Calu3 (cell line): ENCODE measurements at regions not wholly inside any gene's neighbourhood (a gene's known extent, or its start where the extent isn't known, plus 50 kb on each side); places are given as distances from the start of the nearest gene placed in this dataset.

ENCODE experiments used
- BruUV-seq: library from RNA; stranded (reverse); fragments of 400-500 nt; replicated peaks from 2 replicates; lab custom pipeline; 2021; lab: Mats Ljungman, UMichigan
- CTCF ChIA-PET: fragments of 300-600 bp; sonication (Branson Sonifier 250); formaldehyde crosslinking; loops from one replicate; lab custom pipeline; 2022; ENCODE audit warnings: antibody characterized with exemption; lab: Charles Lee
- DNase-seq: peaks from one replicate; pipeline ENCODE4 v3.0.0; 2022
- H3K27ac Mint-ChIP-seq: one replicate; pipeline ENCODE4 v1.8.0; 2022; ENCODE audit warnings: mixed read lengths; ENCODE audit not compliant: unreplicated experiment
- H3K27me3 Mint-ChIP-seq: one replicate; pipeline ENCODE4 v1.8.0; 2022; ENCODE audit warnings: mixed read lengths; ENCODE audit not compliant: unreplicated experiment
- H3K36me3 Mint-ChIP-seq: one replicate; pipeline ENCODE4 v1.8.0; 2022; ENCODE audit warnings: mild to moderate bottlenecking, moderate library complexity, mixed read lengths; ENCODE audit not compliant: insufficient read depth, unreplicated experiment
- H3K4me1 Mint-ChIP-seq: one replicate; pipeline ENCODE4 v1.8.0; 2022; ENCODE audit warnings: mild to moderate bottlenecking, low read depth, mixed read lengths; ENCODE audit not compliant: unreplicated experiment
- H3K4me3 Mint-ChIP-seq: one replicate; pipeline ENCODE4 v1.8.0; 2022; ENCODE audit warnings: mild to moderate bottlenecking, low read depth, moderate library complexity, mixed read lengths; ENCODE audit not compliant: unreplicated experiment
- H3K9me3 Mint-ChIP-seq: one replicate; pipeline ENCODE4 v1.8.0; 2022; ENCODE audit warnings: low read depth, mixed read lengths; ENCODE audit not compliant: unreplicated experiment
- CTCF ChIP-seq: fragments of 200-600 bp; IDR thresholded peaks from one replicate; pipeline ENCODE4 v1.8.0; 2022; ENCODE audit warnings: antibody characterized with exemption; ENCODE audit not compliant: unreplicated experiment
- intact Hi-C: fragments of 100-400 bp; cut with micrococcal nuclease; formaldehyde crosslinking; loops from one replicate; pipeline ENCODE4 v1.10.0; 2022; ENCODE audit not compliant: unreplicated experiment

DNA sequence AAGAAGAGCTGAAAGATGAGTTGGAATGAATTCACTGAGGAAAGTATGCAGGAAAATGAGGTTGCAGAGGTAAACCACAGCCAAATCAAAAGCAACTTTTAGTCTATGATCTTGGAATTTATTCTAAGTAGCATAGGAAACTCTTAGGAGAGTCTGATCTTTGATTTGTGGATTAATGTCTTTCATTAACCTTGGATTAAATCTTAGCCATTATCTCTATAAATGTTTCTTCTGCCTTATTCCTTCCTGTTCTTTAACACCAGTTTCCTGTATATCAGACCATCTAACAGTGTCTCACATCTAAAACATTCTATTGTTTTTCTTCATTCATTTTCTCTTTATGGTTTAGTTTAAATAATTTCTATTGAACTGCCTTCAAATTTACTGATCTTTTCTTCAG, 187.2 kb upstream of the ANKRD55 start:
- Mint-ChIP-seq H3K4me1 (peaks cover 40% of the 10 kb centered on the region), H3K27ac (no peak overlapping the region), H3K27me3 (no peaks in the 10 kb centered on the region), H3K36me3 (peaks cover 11% of the 10 kb centered on the region), H3K9me3 (peaks cover 10% of the 10 kb centered on the region), H3K4me3 (no peak overlapping the region)
- BruUV-seq = no TSS peak
- CTCF ChIA-PET = no interaction called here
- no peak for DNase-seq
- intact Hi-C loops = loop anchor here (10.0 kb wide), 1 partner anchor 414 kb away; no protein-coding TSS in a partner anchor
- TF ChIP-seq CTCF = no peak

DNA sequence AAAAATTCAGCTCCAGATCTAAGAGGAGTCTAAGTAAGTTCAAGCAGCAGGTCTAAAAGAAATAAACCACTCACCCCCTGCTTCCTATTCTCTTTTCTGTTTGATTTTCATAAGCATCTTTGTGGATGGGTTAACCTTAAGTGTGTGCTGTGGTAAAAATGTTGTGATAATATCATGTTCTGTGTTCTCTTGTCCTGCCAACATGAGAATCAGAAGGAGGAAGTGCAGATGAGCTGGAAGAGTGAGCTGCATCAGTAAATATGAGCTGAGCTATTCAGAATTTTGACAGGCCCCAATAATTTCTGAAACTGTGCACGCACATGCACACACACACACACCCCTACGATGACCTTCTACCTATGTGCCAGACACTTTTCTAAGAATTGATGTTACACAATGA, 186.5 kb upstream of the ANKRD55 start:
- H3K9me3 Mint-ChIP-seq = peaks cover 10% of the 10 kb centered on the region
- TF ChIP-seq CTCF = no peak
- CTCF ChIA-PET = interaction anchor here (0.5 kb wide), 1 partner anchor 177 kb away, joined by 3 read pairs; no protein-coding TSS in a partner anchor
- intact Hi-C loops = loop anchor here (10.0 kb wide), 1 partner anchor 415 kb away; no protein-coding TSS in a partner anchor
- no peak overlapping the region for H3K4me3 Mint-ChIP-seq
- no peak overlapping the region for H3K27ac Mint-ChIP-seq
- no peaks in the 10 kb centered on the region for H3K27me3 Mint-ChIP-seq
- H3K36me3 Mint-ChIP-seq = peaks cover 11% of the 10 kb centered on the region
- H3K4me1 Mint-ChIP-seq = peaks cover 47% of the 10 kb centered on the region
- no TSS peak for BruUV-seq
- DNase-seq = no peak

DNA sequence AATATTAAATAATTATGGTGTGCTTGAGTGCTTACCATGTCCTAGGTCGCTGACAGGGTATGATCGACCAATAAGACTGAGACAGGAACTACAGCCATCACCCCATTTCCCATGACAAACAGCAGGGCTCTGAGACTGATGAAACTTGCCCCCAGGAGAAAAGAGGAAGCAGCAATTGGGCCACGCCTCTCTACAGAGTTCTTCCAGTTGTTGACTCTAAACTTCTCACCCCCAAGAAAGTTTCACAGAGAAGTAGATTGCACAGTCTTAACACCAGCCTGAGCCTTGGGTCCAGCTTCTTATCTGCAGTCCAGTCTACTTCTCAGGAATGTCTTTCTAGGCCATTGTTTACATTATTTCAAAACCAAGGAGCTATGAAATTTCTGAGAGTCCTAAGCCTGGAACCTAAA, 182.2 kb upstream of the ANKRD55 start:
- no TSS peak for BruUV-seq
- intact Hi-C loops = no loop called here

DNA sequence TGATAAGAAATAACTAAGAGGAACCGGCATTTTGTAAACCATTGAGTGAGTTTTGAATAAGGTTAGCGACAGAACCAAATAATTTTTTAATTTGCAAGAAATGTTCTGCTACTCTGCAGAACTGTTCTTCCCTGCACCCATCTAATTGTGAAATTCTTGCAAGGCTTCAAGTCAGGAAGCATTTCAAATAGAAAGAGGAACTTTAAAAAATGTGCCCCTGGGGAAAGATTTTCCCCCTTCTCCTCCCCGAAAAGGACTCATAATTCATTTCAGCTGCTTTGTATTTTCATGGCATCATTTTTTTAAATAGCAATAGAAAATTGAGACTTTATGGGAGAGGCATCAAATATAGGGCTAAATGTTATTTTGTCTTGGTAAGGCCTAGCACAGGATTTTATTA, 180.9 kb upstream of the ANKRD55 start:
- H3K27ac Mint-ChIP-seq = no peak overlapping the region
- H3K4me3 Mint-ChIP-seq = no peak overlapping the region
- H3K27me3 Mint-ChIP-seq = no peaks in the 10 kb centered on the region
- H3K4me1 Mint-ChIP-seq = peaks cover 53% of the 10 kb centered on the region
- H3K36me3 Mint-ChIP-seq = no peaks in the 10 kb centered on the region
- BruUV-seq = no TSS peak
- DNase-seq = no peak
- CTCF ChIA-PET = interaction anchor here (0.7 to 0.9 kb wide), 3 partner anchors 12 to 93 kb away, joined by 3 to 5 read pairs (median 3); no protein-coding TSS in a partner anchor
- intact Hi-C loops = no loop called here
- H3K9me3 Mint-ChIP-seq = peaks cover 3% of the 10 kb centered on the region
- no peak for TF ChIP-seq CTCF

More for the DNA sequence above, 182.2 kb upstream of the ANKRD55 start:
- no peak for TF ChIP-seq CTCF
- Mint-ChIP-seq H3K4me3 (no peak overlapping the region), H3K9me3 (peaks cover 6% of the 10 kb centered on the region), H3K27me3 (no peaks in the 10 kb centered on the region), H3K4me1 (peaks cover 42% of the 10 kb centered on the region), H3K36me3 (no peaks in the 10 kb centered on the region), H3K27ac (peak overlapping the region; percentile 45)
- peak; percentile 19 for DNase-seq
- CTCF ChIA-PET = interaction anchor here (0.9 to 2.1 kb wide), 2 partner anchors 35 to 144 kb away, joined by 3 to 5 read pairs; no protein-coding TSS in a partner anchor
